ENCODE measurements at regions not wholly inside any gene's neighbourhood (a gene's known extent, or its start where the extent isn't known, plus 50 kb on each side); places are given as distances from the start of the nearest gene placed in this dataset.

GRCh38 chr6:144471986-144472385, 186.9 kb downstream of the UTRN start:
- intact Hi-C loops (cut with DNase I; ENCODE audit: low total_unique reads), result no loop called here
- Histone ChIP-seq H3K4me3 (no peak overlapping the region), H3K27ac (no peak overlapping the region), H3K4me1 (no peaks in the 10 kb centered on the region), H3K9me3 (no peaks in the 10 kb centered on the region), H3K27me3 (no peaks in the 10 kb centered on the region), H3K36me3 (no peaks in the 10 kb centered on the region)
- no peak for DNase-seq
- TF ChIP-seq POLR2A (IDR thresholded peaks at IDR 0.05) (no peak), CTCF (IDR thresholded peaks at IDR 0.05) (no peak)

- H3K27ac ChIP-seq, result no peak overlapping the region
- TF ChIP-seq CTCF (IDR thresholded peaks at IDR 0.05), result no peak
- no peak for TF ChIP-seq POLR2A (IDR thresholded peaks at IDR 0.05)
- no peaks in the 10 kb centered on the region for H3K27me3 ChIP-seq
- DNase-seq, result no peak
- no peak overlapping the region for H3K4me3 ChIP-seq
- H3K9me3 ChIP-seq, result no peaks in the 10 kb centered on the region
- no peaks in the 10 kb centered on the region for H3K36me3 ChIP-seq
- intact Hi-C loops (cut with DNase I; ENCODE audit: low total_unique reads), result no loop called here
- H3K4me1 ChIP-seq, result no peaks in the 10 kb centered on the region
Observed at GRCh38 chr6:144474290-144474689, 189.2 kb downstream of the UTRN start.

- H3K9me3 ChIP-seq, result no peaks in the 10 kb centered on the region
- H3K4me3 ChIP-seq, result no peak overlapping the region
- TF ChIP-seq CTCF (IDR thresholded peaks at IDR 0.05) (no peak), POLR2A (IDR thresholded peaks at IDR 0.05) (no peak)
- intact Hi-C loops (cut with DNase I; ENCODE audit: low total_unique reads), result no loop called here
- H3K4me1 ChIP-seq, result no peaks in the 10 kb centered on the region
- no peaks in the 10 kb centered on the region for H3K36me3 ChIP-seq
- H3K27me3 ChIP-seq, result no peaks in the 10 kb centered on the region
- no peak overlapping the region for H3K27ac ChIP-seq
- DNase-seq, result no peak
Observed at GRCh38 chr6:144474904-144475303, 189.8 kb downstream of the UTRN start.

- Histone ChIP-seq H3K36me3 (no peaks in the 10 kb centered on the region), H3K4me3 (no peak overlapping the region), H3K27ac (no peak overlapping the region), H3K4me1 (no peaks in the 10 kb centered on the region), H3K27me3 (no peaks in the 10 kb centered on the region), H3K9me3 (no peaks in the 10 kb centered on the region)
- intact Hi-C loops (cut with DNase I; ENCODE audit: low total_unique reads), result no loop called here
- DNase-seq, result no peak
- TF ChIP-seq CTCF (IDR thresholded peaks at IDR 0.05) (no peak), POLR2A (IDR thresholded peaks at IDR 0.05) (no peak)
Observed at GRCh38 chr6:144475411-144475810, 190.3 kb downstream of the UTRN start.

GRCh38 chr6:144476286-144476685, 191.2 kb downstream of the UTRN start:
- Histone ChIP-seq H3K4me1 (no peaks in the 10 kb centered on the region), H3K4me3 (no peak overlapping the region), H3K27ac (no peak overlapping the region), H3K9me3 (no peaks in the 10 kb centered on the region), H3K36me3 (no peaks in the 10 kb centered on the region), H3K27me3 (no peaks in the 10 kb centered on the region)
- no peak for DNase-seq
- intact Hi-C loops (cut with DNase I; ENCODE audit: low total_unique reads), result no loop called here
- TF ChIP-seq POLR2A (IDR thresholded peaks at IDR 0.05) (no peak), CTCF (IDR thresholded peaks at IDR 0.05) (no peak)
